Adrenal gland (tissue), 9 donors: ENCODE measurements at regions not wholly inside any gene's neighbourhood (a gene's known extent, or its start where the extent isn't known, plus 50 kb on each side); places are given as distances from the start of the nearest gene placed in this dataset.
A peak's percentile ranks its signal among the peaks of the same experiment; 100 is the strongest.

Source experiments
- DNase-seq, 7 donors: peaks; one replicate each; pipeline ENCODE4 v3.0.0-alpha.2; 2019 to 2020
- H3K27ac ChIP-seq, 5 donors: fragments of 200-600 bp; sonication (generic) in 4 of 5; 1 replicate in 3 of 5; 2 replicates in 2 of 5; pipeline versions ENCODE4 v1.5.1 to v1.8.0; 2016 to 2020; ENCODE audit warnings: mild to moderate bottlenecking in 1 of 5
- H3K27me3 ChIP-seq: fragments of 200-600 bp; 2 replicates; pipeline ENCODE4 v1.8.0; 2021
- H3K36me3 ChIP-seq, 2 donors: fragments of 200-600 bp; replicated peaks in 1 of 2; 1 replicate in 1 of 2; 2 replicates in 1 of 2; pipeline versions ENCODE4 v1.5.1 to v1.8.0; 2018 to 2022
- H3K4me1 ChIP-seq, 2 donors: fragments of 200-600 bp; replicated peaks in 1 of 2; 1 replicate in 1 of 2; 2 replicates in 1 of 2; pipeline versions ENCODE4 v1.5.1 to v1.8.0; 2018 to 2021
- H3K4me3 ChIP-seq, 4 donors: fragments of 200-600 bp; sonication (generic) in 3 of 4; one replicate each; pipeline ENCODE4 v1.5.1; 2016 to 2018
- H3K9me3 ChIP-seq, 3 donors: fragments of 200-600 bp; sonication (generic) in 1 of 3; replicated peaks in 1 of 3; 1 replicate in 2 of 3; 2 replicates in 1 of 3; pipeline versions ENCODE4 v1.5.1 to v1.8.0; 2016 to 2021
- POLR2A ChIP-seq, 2 donors: fragments of 450-650 bp; IDR thresholded peaks; one replicate each; pipeline ENCODE4 v1.6.1; 2017; ENCODE audit warnings: antibody characterized with exemption in 2 of 2, mild to moderate bottlenecking in 2 of 2, moderate library complexity in 1 of 2
- WGBS, 4 donors: extraction: QIAGEN DNeasy Blood & Tissue Kit in 2 of 4; methylation state at CpG; one replicate each; pipeline versions ENCODE4 v1.1.5 to v1.1.7; 2013 to 2017; 5-methylcytosine and 5-hydroxymethylcytosine counted together
- intact Hi-C, 2 donors: fragments of 100-400 bp; cut with DNase I; formaldehyde crosslinking; loops; one replicate each; pipeline versions ENCODE4 v1.14.1 to v1.15.0; 2022 to 2023
- TF ChIP-seq, protein P1 (sequence below), 6 experiments: fragments of 450-650 bp in 4 of 6; fragments of 200-600 bp in 2 of 6; sonication (generic) in 1 of 6; IDR thresholded peaks; 1 replicate in 5 of 6; 2 replicates in 1 of 6; pipeline versions ENCODE4 v1.5.1 to v1.8.0; 2016 to 2021; ENCODE audit warnings: antibody characterized with exemption in 6 of 6, mild to moderate bottlenecking in 2 of 6, moderate library complexity in 1 of 6
- donor health status: healthy with polysubstance abuse.
- donor health status: Bipolar disorder and iron deficiency.
- donor health status: DM: yes; HTN: yes; CAD: no.
- donor health status: DM: no; HTN: no; CAD: no.
- donor health status: DM: no; HTN: no; CAD: no.

- Histone ChIP-seq H3K4me3 (no peak overlapping the region), H3K36me3 (no peaks in the 10 kb centered on the region), H3K4me1 (no peaks in the 10 kb centered on the region), H3K9me3 (no peaks in the 10 kb centered on the region), H3K27ac (no peak overlapping the region), H3K27me3 (no peaks in the 10 kb centered on the region)
- 67 to 80% (median 75%) methylated on average over 6 of the region's 6 CpGs for WGBS, 4 donors
- intact Hi-C loops: no loop called here
- TF ChIP-seq POLR2A (IDR thresholded peaks at IDR 0.05): no peak
- TF ChIP-seq, protein P1, sequence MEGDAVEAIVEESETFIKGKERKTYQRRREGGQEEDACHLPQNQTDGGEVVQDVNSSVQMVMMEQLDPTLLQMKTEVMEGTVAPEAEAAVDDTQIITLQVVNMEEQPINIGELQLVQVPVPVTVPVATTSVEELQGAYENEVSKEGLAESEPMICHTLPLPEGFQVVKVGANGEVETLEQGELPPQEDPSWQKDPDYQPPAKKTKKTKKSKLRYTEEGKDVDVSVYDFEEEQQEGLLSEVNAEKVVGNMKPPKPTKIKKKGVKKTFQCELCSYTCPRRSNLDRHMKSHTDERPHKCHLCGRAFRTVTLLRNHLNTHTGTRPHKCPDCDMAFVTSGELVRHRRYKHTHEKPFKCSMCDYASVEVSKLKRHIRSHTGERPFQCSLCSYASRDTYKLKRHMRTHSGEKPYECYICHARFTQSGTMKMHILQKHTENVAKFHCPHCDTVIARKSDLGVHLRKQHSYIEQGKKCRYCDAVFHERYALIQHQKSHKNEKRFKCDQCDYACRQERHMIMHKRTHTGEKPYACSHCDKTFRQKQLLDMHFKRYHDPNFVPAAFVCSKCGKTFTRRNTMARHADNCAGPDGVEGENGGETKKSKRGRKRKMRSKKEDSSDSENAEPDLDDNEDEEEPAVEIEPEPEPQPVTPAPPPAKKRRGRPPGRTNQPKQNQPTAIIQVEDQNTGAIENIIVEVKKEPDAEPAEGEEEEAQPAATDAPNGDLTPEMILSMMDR (IDR thresholded peaks at IDR 0.05): no peak
- peak in 1 of 7 donors; percentile 21 for DNase-seq
Observed at GRCh38 chr1:181173761-181174447, 85.4 kb downstream of the IER5 start.

GRCh38 chr1:181174861-181175260, 86.4 kb downstream of the IER5 start:
- H3K4me1 ChIP-seq: no peaks in the 10 kb centered on the region
- H3K27ac ChIP-seq: no peak overlapping the region
- peak in 1 of 7 donors; percentile 41 for DNase-seq
- TF ChIP-seq, protein P1 (IDR thresholded peaks at IDR 0.05): no peak
- TF ChIP-seq POLR2A (IDR thresholded peaks at IDR 0.05): no peak
- H3K36me3 ChIP-seq: no peaks in the 10 kb centered on the region
- no peaks in the 10 kb centered on the region for H3K27me3 ChIP-seq
- 85 to 94% (median 90%) methylated on average over 4 of the region's 4 CpGs for WGBS, 4 donors
- H3K4me3 ChIP-seq: no peak overlapping the region
- no peaks in the 10 kb centered on the region for H3K9me3 ChIP-seq
- intact Hi-C loops: no loop called here

- intact Hi-C loops: no loop called here
- Histone ChIP-seq H3K27ac (no peak overlapping the region), H3K4me1 (no peaks in the 10 kb centered on the region), H3K9me3 (no peaks in the 10 kb centered on the region), H3K27me3 (no peaks in the 10 kb centered on the region), H3K4me3 (no peak overlapping the region), H3K36me3 (no peaks in the 10 kb centered on the region)
- no peak for DNase-seq
- no peak for TF ChIP-seq POLR2A (IDR thresholded peaks at IDR 0.05)
- TF ChIP-seq, protein P1 (IDR thresholded peaks at IDR 0.05): no peak
- WGBS, 4 donors: 61 to 74% (median 72%) methylated on average over 4 to 6 of the region's 6 CpGs
Observed at GRCh38 chr1:181175356-181175910, 86.9 kb downstream of the IER5 start.

DNA sequence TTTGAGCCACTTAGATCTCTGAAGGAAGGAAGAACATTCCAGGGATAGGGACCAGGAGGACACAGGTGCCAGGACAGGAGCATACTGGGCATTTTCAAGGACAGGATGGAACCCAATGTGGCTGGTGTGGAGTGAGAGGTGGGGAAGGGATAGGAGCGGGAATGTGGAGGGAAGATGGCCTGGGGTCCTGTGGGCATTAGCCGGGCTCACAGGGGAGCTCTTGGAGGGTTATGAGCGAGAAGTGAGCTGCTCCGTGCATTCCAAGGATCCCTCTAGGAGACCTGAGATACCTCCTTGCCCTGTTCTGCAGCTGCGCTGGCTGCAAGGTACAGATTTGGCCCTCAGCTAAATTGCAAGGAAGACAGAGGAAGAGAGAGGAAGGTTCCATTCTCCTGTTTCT, 87.5 kb downstream of the IER5 start:
- DNase-seq: peak in 1 of 7 donors; percentile 6
- Histone ChIP-seq H3K27ac (no peak overlapping the region), H3K4me3 (no peak overlapping the region), H3K36me3 (no peaks in the 10 kb centered on the region), H3K4me1 (no peaks in the 10 kb centered on the region), H3K9me3 (no peaks in the 10 kb centered on the region), H3K27me3 (no peaks in the 10 kb centered on the region)
- TF ChIP-seq POLR2A (IDR thresholded peaks at IDR 0.05): no peak
- TF ChIP-seq, protein P1 (IDR thresholded peaks at IDR 0.05): no peak
- intact Hi-C loops: no loop called here
- WGBS, 4 donors: 92 to 99% (median 97%) methylated on average over 5 of the region's 5 CpGs
